ENCODE measurements at regions not wholly inside any gene's neighbourhood (a gene's known extent, or its start where the extent isn't known, plus 50 kb on each side); places are given as distances from the start of the nearest gene placed in this dataset.

GRCh38 chr4:75101906-75102786 is 169.2 kb downstream of the PARM1 start:
- DNase-seq = no peak
